GM12875 (cell line): ENCODE measurements at regions not wholly inside any gene's neighbourhood (a gene's known extent, or its start where the extent isn't known, plus 50 kb on each side); places are given as distances from the start of the nearest gene placed in this dataset.

Experiments used
- H3K4me3 ChIP-seq: one replicate; pipeline ENCODE4 v1.5.1; 2011; ENCODE audit warnings: low read depth, low read length, control low read depth
- TF ChIP-seq, protein P1 (sequence below): IDR thresholded peaks from 2 replicates; pipeline ENCODE4 v1.5.1; 2011; ENCODE audit warnings: low read depth, mild to moderate bottlenecking, control low read depth, inconsistent platforms, low read length, moderate library complexity, borderline replicate concordance; ENCODE audit not compliant: insufficient read depth

DNA sequence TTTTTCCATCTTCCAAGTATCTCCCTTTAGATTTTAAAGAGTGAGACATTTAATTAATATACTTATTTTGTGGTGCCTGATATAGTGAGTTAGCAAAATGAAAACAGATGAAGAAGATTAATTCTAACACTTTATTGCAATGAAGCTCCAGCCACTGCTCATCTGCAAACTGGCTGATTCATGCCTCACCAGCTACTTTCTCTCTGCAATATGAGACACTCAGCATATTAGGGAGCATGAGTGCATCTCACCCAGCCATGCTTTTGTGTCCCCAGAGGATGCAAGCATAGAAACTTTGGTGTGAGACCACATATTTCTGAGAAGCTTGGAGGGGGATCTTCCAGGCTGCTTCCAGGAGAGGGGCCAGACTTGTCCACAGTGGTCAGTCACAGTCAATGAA is 148.6 kb downstream of the BMP4 start:
- H3K4me3 ChIP-seq = no peak overlapping the region
- TF ChIP-seq, protein P1, sequence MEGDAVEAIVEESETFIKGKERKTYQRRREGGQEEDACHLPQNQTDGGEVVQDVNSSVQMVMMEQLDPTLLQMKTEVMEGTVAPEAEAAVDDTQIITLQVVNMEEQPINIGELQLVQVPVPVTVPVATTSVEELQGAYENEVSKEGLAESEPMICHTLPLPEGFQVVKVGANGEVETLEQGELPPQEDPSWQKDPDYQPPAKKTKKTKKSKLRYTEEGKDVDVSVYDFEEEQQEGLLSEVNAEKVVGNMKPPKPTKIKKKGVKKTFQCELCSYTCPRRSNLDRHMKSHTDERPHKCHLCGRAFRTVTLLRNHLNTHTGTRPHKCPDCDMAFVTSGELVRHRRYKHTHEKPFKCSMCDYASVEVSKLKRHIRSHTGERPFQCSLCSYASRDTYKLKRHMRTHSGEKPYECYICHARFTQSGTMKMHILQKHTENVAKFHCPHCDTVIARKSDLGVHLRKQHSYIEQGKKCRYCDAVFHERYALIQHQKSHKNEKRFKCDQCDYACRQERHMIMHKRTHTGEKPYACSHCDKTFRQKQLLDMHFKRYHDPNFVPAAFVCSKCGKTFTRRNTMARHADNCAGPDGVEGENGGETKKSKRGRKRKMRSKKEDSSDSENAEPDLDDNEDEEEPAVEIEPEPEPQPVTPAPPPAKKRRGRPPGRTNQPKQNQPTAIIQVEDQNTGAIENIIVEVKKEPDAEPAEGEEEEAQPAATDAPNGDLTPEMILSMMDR = no peak

DNA sequence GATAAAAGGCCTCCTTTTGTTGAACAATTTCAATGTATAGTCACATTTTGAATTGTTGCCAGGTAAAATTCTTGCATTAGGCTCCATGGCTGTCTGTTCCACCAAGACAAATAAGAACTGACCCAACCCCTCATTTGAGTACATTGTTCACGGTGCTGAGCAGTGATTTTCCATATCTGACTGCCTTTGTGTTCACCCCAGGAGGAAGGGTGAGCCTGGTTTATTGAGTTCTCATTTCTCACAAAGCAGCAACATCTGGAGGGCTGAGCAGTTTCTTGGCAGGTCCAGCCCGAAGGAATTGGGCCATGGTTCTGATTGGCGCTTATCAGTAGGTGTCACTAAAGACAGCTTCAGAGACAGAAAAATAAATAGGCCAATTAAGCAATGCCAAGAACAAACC is 149.1 kb downstream of the BMP4 start:
- TF ChIP-seq, protein P1 = no peak
- H3K4me3 ChIP-seq = no peak overlapping the region

DNA sequence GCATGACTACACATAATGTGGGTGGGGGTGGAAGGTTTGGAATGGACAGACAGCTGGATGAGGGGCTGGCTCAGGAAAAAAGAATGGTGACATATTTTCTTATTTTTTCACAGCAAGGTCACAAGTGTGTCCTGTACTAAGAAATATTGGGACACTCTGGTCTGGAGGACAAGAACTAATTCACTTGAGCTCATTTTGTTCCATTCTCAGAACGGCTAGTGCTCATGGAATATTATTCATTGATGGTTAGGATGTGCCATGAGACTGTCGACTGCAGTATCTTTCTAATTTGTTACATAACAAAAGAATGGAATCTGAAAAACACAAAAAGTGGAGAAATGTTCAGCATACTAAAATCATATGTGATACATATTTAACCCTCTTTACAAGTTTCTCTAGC is 149.5 kb downstream of the BMP4 start:
- TF ChIP-seq, protein P1 = no peak
- H3K4me3 ChIP-seq = no peak overlapping the region

DNA sequence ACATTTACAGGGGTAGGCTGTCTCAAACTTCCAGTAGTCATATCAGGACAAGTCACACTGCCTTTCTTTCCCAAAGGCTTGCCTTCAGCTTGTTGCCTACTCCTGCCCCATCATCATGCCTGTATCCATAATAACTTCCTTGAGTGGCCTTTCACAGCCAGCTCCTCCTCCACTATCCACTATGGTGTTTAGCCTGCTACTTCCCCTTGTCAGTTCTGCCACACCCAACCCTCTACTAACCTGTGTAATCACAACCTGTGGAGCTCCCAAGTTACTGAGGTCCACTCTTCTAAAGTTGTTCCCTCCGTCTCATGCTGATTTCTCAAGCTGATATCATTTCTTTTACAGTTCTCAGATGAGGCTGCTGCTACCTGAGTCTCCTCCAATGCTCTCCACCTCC is 159.9 kb downstream of the BMP4 start:
- TF ChIP-seq, protein P1 = no peak
- H3K4me3 ChIP-seq = no peak overlapping the region

DNA sequence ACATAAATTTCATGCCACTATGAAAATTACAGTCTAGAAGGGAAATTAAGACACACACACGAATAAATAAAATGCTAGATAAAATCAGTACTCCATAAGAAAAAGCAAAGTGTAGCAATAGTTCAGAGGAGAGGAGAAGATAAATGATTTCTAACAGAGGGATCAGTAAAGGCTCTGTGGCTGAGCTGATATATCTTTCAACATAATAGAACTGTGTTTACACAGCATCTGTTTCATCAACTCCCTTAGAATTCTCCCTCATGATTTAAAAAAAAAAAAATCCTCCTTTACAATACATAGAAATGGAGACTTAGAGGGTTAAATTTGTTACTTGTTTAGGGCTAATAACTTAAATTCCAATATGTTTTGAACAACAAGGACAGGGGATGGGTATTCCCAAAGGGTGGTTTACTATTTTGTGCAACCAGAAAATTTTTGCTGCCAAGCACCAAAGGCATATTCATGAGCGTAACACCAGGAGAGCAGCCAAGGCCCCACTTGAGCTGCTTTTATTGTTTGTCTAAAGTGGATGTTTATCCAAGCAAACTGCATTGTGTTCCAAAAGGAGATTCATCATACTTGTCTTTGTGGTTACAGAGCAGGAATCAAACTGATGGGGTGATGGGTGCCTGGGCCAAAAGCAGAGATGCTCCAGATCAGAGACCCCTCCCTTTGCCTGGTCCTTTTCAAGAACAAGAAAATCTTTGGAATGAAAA is 162.7 kb downstream of the BMP4 start:
- TF ChIP-seq, protein P1 = no peak
- no peak overlapping the region for H3K4me3 ChIP-seq

DNA sequence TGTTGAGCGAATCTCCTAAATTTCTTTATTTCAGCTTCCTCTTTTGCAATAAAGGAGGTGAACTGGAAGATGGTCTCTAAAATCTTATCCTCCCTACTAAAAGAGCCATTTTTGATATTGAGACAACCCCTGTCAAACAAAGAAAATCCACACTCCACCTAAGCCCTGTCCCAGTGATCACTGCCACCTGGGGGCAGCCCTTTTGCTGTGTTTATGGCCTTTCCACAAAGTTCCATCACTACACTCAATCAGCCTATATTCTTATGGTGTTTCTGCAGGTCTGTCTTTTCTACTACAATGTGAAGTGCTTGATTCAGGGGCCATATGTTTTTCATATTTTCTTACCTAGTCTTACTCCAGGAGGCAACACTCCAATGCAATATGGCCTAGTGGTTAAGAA is 163.7 kb downstream of the BMP4 start:
- TF ChIP-seq, protein P1 = no peak
- no peak overlapping the region for H3K4me3 ChIP-seq

DNA sequence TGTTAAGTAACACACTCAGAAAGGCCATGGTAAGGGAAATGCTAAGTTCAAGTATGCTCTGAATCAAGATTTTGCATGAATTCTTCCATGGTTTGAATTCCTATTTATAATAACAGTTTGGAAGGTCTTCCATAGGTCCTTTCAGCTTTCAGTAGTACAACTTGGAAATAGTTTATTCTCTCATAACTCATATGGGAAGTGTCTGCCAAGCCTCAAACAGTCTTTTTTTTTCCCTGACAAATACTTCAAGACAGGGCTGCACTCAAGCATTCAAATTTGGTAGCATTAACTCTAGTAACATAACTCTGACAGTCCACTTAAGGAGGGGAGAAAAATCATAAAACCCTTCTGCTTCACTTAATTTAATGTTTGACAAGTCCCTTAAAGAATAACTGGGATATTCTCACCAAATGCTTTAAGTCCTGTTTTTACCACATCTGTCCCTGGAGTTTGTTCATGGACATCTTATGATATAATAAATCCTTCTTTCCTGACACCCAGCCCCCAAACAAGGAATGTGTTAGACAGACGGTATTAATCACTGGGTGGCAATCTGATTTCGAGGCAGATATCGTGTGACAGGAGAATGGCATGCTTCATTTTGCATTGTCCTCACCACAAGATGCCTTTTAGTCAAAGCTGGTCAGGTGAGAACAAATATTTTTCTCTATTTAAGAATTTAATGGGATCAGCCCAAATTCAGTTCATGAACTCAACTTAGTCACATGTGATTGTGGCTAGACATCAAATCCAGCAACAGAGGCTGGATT is 165.7 kb downstream of the BMP4 start:
- TF ChIP-seq, protein P1 = no peak
- H3K4me3 ChIP-seq = no peak overlapping the region
